AG09309 (cell line): ENCODE measurements at regions not wholly inside any gene's neighbourhood (a gene's known extent, or its start where the extent isn't known, plus 50 kb on each side); places are given as distances from the start of the nearest gene placed in this dataset.
"Not testable (repeated sequence)": the region's sequence is repeated elsewhere in the genome, so short reads cannot be mapped to it uniquely, and the experiment has no call there.

ENCODE experiments used
- DNase-seq: peaks from one replicate; pipeline ENCODE4 v3.0.0-alpha.2; 2010; ENCODE audit warnings: low read depth
- H3K4me3 ChIP-seq: 2 replicates; pipeline ENCODE4 v1.5.1; 2011; ENCODE audit warnings: mild to moderate bottlenecking, low read depth, low read length, moderate library complexity; ENCODE audit not compliant: control insufficient read depth
- CTCF ChIP-seq: IDR thresholded peaks from 2 replicates; pipeline ENCODE4 v1.5.1; 2011; ENCODE audit warnings: mild to moderate bottlenecking, low read depth, low read length, inconsistent platforms; ENCODE audit not compliant: insufficient read depth, control insufficient read depth; ENCODE audit errors: missing control alignments

GRCh38 chr6:131433927-131434326 is 139.1 kb upstream of the ARG1 start:
- no peak overlapping the region for H3K4me3 ChIP-seq
- no peak for TF ChIP-seq CTCF
- DNase-seq = no peak

- DNase-seq = no peak
- no peak for TF ChIP-seq CTCF
- H3K4me3 ChIP-seq = no peak overlapping the region
Measured at GRCh38 chr6:131436358-131436757, 136.7 kb upstream of the ARG1 start.

- no peak for DNase-seq
- TF ChIP-seq CTCF = no peak
- H3K4me3 ChIP-seq = no peak overlapping the region
Measured at GRCh38 chr6:131443014-131443413, 130.0 kb upstream of the ARG1 start.

- TF ChIP-seq CTCF = no peak
- no peak overlapping the region for H3K4me3 ChIP-seq
- no peak for DNase-seq
Measured at GRCh38 chr6:131443514-131443913, 129.5 kb upstream of the ARG1 start.

- not testable (repeated sequence) for DNase-seq
Measured at GRCh38 chr6:131445356-131445755, 127.7 kb upstream of the ARG1 start.

GRCh38 chr6:131450861-131451260 is 122.2 kb upstream of the ARG1 start:
- no peak overlapping the region for H3K4me3 ChIP-seq
- DNase-seq = no peak
- TF ChIP-seq CTCF = no peak

More at GRCh38 chr6:131445356-131445755, 127.7 kb upstream of the ARG1 start:
- not testable (repeated sequence) for H3K4me3 ChIP-seq

GRCh38 chr6:131451321-131452144 is 121.5 kb upstream of the ARG1 start:
- H3K4me3 ChIP-seq = no peak overlapping the region
- DNase-seq = no peak
- no peak for TF ChIP-seq CTCF
